GM12878 (cell line): ENCODE measurements at regions not wholly inside any gene's neighbourhood (a gene's known extent, or its start where the extent isn't known, plus 50 kb on each side); places are given as distances from the start of the nearest gene placed in this dataset.

Experiments
- ATAC-seq: fragments of 200-7000 bp; cut with Tn5 transposase; 3 replicates; pipeline ENCODE4 v1.9.1; 2020; ENCODE audit warnings: mild to moderate bottlenecking, moderate library complexity
- BruUV-seq: library from RNA; stranded (reverse); fragments of 400-500 nt; replicated peaks from 2 replicates; lab custom pipeline; 2021; lab: Mats Ljungman, UMichigan
- CTCF ChIA-PET: fragments of 300-600 bp; sonication (Branson Sonifier 250); formaldehyde crosslinking; extraction: SDS; loops from one replicate; lab custom pipeline; 2021; ENCODE audit warnings: inconsistent platforms; lab: Yijun Ruan, JAX
- POLR2A ChIA-PET: fragments of 350-600 bp; formaldehyde crosslinking; extraction: SDS; loops from one replicate; lab custom pipeline; 2021; ENCODE audit warnings: inconsistent platforms; lab: Charles Lee
- RAD21 ChIA-PET: fragments of 300-600 bp; sonication (Branson Sonifier 250); formaldehyde crosslinking; loops from one replicate; lab custom pipeline; 2023; ENCODE audit warnings: antibody characterized with exemption; ENCODE audit not compliant: unreplicated experiment; lab: Charles Lee
- SMC1A ChIA-PET: fragments of 300-600 bp; sonication (Branson Sonifier 250); formaldehyde crosslinking; loops from one replicate; lab custom pipeline; 2023; ENCODE audit not compliant: unreplicated experiment, uncharacterized antibody; lab: Charles Lee
- DNase-seq: peaks from one replicate; pipeline ENCODE4 v3.0.0-alpha.2; 2011; ENCODE audit warnings: low read depth, low spot score
- FAIRE-seq: peaks from 3 replicates; lab custom pipeline; 2011; peaks lifted over from hg19 to GRCh38; lab: Jason Lieb, UNC
- H2AFZ ChIP-seq: 2 replicates; pipeline ENCODE4 v1.6.0; 2011; ENCODE audit warnings: low read depth, low read length, control low read depth; ENCODE audit not compliant: control insufficient read depth
- H3K27ac ChIP-seq: 2 replicates; pipeline ENCODE4 v1.5.1; 2011; ENCODE audit warnings: control low read depth; ENCODE audit not compliant: control insufficient read depth, insufficient read depth
- H3K27me3 ChIP-seq, 2 experiments: replicated peaks in 1 of 2; 2 replicates each; pipeline versions ENCODE4 v1.6.0 to v1.6.1; 2011; ENCODE audit warnings: low read length in 1 of 2; ENCODE audit not compliant: control insufficient read depth in 2 of 2, insufficient read depth in 2 of 2
- H3K36me3 ChIP-seq, 2 experiments: 2 replicates each; pipeline ENCODE4 v1.5.1; 2011; ENCODE audit warnings: low read length in 1 of 2; ENCODE audit not compliant: control insufficient read depth in 2 of 2, insufficient read depth in 2 of 2
- H3K4me1 ChIP-seq: 2 replicates; pipeline ENCODE4 v1.6.1; 2011; ENCODE audit warnings: mild to moderate bottlenecking, low read length, moderate library complexity, mixed read lengths; ENCODE audit not compliant: control insufficient read depth, insufficient read depth
- H3K4me2 ChIP-seq: 2 replicates; pipeline ENCODE4 v1.6.0; 2011; ENCODE audit warnings: control low read depth; ENCODE audit not compliant: control insufficient read depth, insufficient read depth
- H3K4me3 ChIP-seq: fragments of 200-600 bp; sonication (generic); 2 replicates; pipeline ENCODE4 v1.5.1; 2016
- H3K79me2 ChIP-seq: 2 replicates; pipeline ENCODE4 v1.6.0; 2011; ENCODE audit warnings: low read length; ENCODE audit not compliant: control insufficient read depth, insufficient read depth
- H3K9ac ChIP-seq: 2 replicates; pipeline ENCODE4 v1.8.0; 2011; ENCODE audit warnings: low read length, control low read depth, mixed read lengths; ENCODE audit not compliant: control insufficient read depth, insufficient read depth
- H3K9me3 ChIP-seq: replicated peaks from 3 replicates; pipeline ENCODE4 v1.5.1; 2011; ENCODE audit warnings: mild to moderate bottlenecking, low read length; ENCODE audit not compliant: control insufficient read depth, insufficient read depth
- H4K20me1 ChIP-seq: 2 replicates; pipeline ENCODE4 v1.6.0; 2011; ENCODE audit not compliant: control insufficient read depth, insufficient read depth
- EED ChIP-seq: sonication (generic); IDR thresholded peaks from 2 replicates; pipeline ENCODE4 v1.6.1; 2016; ENCODE audit warnings: antibody characterized with exemption, low read depth
- EP300 ChIP-seq, 2 experiments: fragments of 150-350 bp in 1 of 2; IDR thresholded peaks; 2 replicates each; pipeline ENCODE4 v1.6.1; 2011 to 2012; ENCODE audit warnings: low read depth in 2 of 2, low read length in 2 of 2, borderline replicate concordance in 1 of 2, improper control_type of control experiment in 1 of 2, inconsistent platforms in 1 of 2; ENCODE audit not compliant: control insufficient read depth in 1 of 2
- ESRRA ChIP-seq: IDR thresholded peaks from 2 replicates; pipeline ENCODE4 v1.6.1; 2012; ENCODE audit warnings: mild to moderate bottlenecking, low read length, improper control_type of control experiment
- HDGF ChIP-seq: fragments of 450-650 bp; IDR thresholded peaks from 2 replicates; pipeline ENCODE4 v1.6.1; 2016; ENCODE audit warnings: antibody characterized with exemption
- MTA3 ChIP-seq: IDR thresholded peaks from 2 replicates; pipeline ENCODE4 v1.6.1; 2012; ENCODE audit warnings: low read length, inconsistent platforms, borderline replicate concordance
- MYC ChIP-seq: IDR thresholded peaks from 2 replicates; pipeline ENCODE4 v1.6.1; 2011; ENCODE audit warnings: mild to moderate bottlenecking, low read length, moderate library complexity, inconsistent platforms; ENCODE audit not compliant: insufficient read depth, insufficient replicate concordance, insufficient read length, severe bottlenecking
- NFYA ChIP-seq: IDR thresholded peaks from 2 replicates; pipeline ENCODE4 v1.6.1; 2011; ENCODE audit warnings: low read depth, mild to moderate bottlenecking, low read length, improper control_type of control experiment, borderline replicate concordance
- NR2C2 ChIP-seq: IDR thresholded peaks from 2 replicates; pipeline ENCODE4 v1.6.1; 2011; ENCODE audit warnings: borderline replicate concordance, low read depth; ENCODE audit not compliant: control insufficient read depth, insufficient read length
- POLR2A ChIP-seq: IDR thresholded peaks from 2 replicates; pipeline ENCODE4 v1.6.1; 2011; ENCODE audit warnings: low read depth, mild to moderate bottlenecking, low read length
- RAD21 ChIP-seq: IDR thresholded peaks from 2 replicates; pipeline ENCODE4 v1.6.1; 2011; ENCODE audit warnings: mild to moderate bottlenecking, low read depth, low read length, moderate library complexity; ENCODE audit not compliant: insufficient read depth
- TBL1XR1 ChIP-seq: IDR thresholded peaks from 2 replicates; pipeline ENCODE4 v1.6.1; 2012; ENCODE audit warnings: low read depth, low read length, improper control_type of control experiment
- WGBS: methylation state at CpG from one replicate; pipeline ENCODE4 v1.1.6; 2016; ENCODE audit warnings: low lambda C conversion rate; ENCODE audit not compliant: insufficient replicate concordance, insufficient coverage; ENCODE audit errors: missing lambda C conversion rate; 5-methylcytosine and 5-hydroxymethylcytosine counted together
- in situ Hi-C: fragments of 300-500 bp; cut with MboI; formaldehyde crosslinking; loops from 9 replicates; pipeline ENCODE4 v1.14.3; 2018; ENCODE audit warnings: mixed read lengths
- intact Hi-C: fragments of 100-400 bp; cut with micrococcal nuclease; formaldehyde crosslinking; loops from one replicate; pipeline ENCODE4 v1.14.2; 2022; ENCODE audit not compliant: unreplicated experiment
- TF ChIP-seq, protein P1 (sequence below): fragments of 150-350 bp; IDR thresholded peaks from 2 replicates; pipeline ENCODE4 v1.6.1; 2014; ENCODE audit warnings: mild to moderate bottlenecking, low read depth, low read length
- TF ChIP-seq, protein P2 (sequence below): IDR thresholded peaks from 2 replicates; pipeline ENCODE4 v1.6.1; 2012; ENCODE audit warnings: low read depth, low read length, improper control_type of control experiment
- TF ChIP-seq, protein P3 (sequence below): fragments of 450-650 bp; formaldehyde crosslinking; IDR thresholded peaks from 2 replicates; pipeline ENCODE4 v1.4.0; 2022; ENCODE audit warnings: mild to moderate bottlenecking, moderate library complexity
- TF ChIP-seq, protein P4 (sequence below): fragments of 450-650 bp; conservative IDR thresholded peaks from 2 replicates; pipeline ENCODE4 v1.6.1; 2017; ENCODE audit warnings: mild to moderate bottlenecking, moderate library complexity

DNA sequence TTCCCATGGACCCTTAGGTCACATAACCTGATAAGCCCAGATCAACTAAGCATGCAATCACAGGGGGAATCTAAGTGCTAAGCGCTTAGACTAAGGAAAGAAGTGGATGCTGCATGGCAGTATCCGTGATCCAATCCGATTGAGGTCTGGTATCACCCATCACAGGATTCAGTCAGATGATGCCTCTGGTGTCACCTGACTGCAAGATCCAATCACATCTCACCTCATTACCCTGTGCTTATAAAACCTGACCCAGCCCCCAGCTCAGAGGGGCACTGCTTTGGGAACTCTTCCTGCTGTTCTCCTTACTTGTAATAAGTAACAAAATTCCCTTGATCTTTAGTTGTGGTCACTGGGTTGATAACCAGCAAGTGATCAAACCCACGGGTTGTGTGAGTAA, 84.7 kb upstream of the TMEM168 start:
- SMC1A ChIA-PET: interaction anchor here (0.6 kb wide), 1 partner anchor 121 kb away, joined by 3 read pairs; no protein-coding TSS in a partner anchor
- in situ Hi-C loops (loop anchor here (25.0 kb wide), 1 partner anchor 1113 kb away; no protein-coding TSS in a partner anchor), intact Hi-C loops (no loop called here)
- H3K27me3 ChIP-seq: no peaks in the 10 kb centered on the region
- no peak overlapping the region for H3K4me2 ChIP-seq
- H3K4me1 ChIP-seq: peaks cover 5% of the 10 kb centered on the region; the same call in 1 of the 2 replicates
- TF ChIP-seq, protein P1, sequence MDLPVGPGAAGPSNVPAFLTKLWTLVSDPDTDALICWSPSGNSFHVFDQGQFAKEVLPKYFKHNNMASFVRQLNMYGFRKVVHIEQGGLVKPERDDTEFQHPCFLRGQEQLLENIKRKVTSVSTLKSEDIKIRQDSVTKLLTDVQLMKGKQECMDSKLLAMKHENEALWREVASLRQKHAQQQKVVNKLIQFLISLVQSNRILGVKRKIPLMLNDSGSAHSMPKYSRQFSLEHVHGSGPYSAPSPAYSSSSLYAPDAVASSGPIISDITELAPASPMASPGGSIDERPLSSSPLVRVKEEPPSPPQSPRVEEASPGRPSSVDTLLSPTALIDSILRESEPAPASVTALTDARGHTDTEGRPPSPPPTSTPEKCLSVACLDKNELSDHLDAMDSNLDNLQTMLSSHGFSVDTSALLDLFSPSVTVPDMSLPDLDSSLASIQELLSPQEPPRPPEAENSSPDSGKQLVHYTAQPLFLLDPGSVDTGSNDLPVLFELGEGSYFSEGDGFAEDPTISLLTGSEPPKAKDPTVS: no peak
- TF ChIP-seq MTA3: no peak
- TF ChIP-seq NR2C2: no peak
- TF ChIP-seq, protein P2, sequence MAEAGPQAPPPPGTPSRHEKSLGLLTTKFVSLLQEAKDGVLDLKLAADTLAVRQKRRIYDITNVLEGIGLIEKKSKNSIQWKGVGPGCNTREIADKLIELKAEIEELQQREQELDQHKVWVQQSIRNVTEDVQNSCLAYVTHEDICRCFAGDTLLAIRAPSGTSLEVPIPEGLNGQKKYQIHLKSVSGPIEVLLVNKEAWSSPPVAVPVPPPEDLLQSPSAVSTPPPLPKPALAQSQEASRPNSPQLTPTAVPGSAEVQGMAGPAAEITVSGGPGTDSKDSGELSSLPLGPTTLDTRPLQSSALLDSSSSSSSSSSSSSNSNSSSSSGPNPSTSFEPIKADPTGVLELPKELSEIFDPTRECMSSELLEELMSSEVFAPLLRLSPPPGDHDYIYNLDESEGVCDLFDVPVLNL: no peak
- no peak for TF ChIP-seq NFYA
- no peak for TF ChIP-seq ESRRA
- no peak for TF ChIP-seq HDGF
- no peak for TF ChIP-seq MYC
- TF ChIP-seq, protein P3, sequence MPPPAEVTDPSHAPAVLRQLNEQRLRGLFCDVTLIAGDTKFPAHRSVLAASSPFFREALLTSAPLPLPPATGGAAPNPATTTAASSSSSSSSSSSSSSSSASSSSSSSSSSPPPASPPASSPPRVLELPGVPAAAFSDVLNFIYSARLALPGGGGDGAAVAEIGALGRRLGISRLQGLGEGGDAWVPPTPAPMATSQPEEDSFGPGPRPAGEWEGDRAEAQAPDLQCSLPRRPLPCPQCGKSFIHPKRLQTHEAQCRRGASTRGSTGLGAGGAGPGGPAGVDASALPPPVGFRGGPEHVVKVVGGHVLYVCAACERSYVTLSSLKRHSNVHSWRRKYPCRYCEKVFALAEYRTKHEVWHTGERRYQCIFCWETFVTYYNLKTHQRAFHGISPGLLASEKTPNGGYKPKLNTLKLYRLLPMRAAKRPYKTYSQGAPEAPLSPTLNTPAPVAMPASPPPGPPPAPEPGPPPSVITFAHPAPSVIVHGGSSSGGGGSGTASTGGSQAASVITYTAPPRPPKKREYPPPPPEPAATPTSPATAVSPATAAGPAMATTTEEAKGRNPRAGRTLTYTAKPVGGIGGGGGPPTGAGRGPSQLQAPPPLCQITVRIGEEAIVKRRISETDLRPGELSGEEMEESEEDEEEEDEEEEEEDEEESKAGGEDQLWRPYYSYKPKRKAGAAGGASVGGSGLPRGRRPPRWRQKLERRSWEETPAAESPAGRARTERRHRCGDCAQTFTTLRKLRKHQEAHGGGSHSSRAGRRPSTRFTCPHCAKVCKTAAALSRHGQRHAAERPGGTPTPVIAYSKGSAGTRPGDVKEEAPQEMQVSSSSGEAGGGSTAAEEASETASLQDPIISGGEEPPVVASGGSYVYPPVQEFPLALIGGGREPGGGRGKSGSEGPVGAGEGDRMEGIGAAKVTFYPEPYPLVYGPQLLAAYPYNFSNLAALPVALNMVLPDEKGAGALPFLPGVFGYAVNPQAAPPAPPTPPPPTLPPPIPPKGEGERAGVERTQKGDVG (CRISPR knock-in tag): no peak
- TF ChIP-seq TBL1XR1: no peak
- TF ChIP-seq, protein P4, sequence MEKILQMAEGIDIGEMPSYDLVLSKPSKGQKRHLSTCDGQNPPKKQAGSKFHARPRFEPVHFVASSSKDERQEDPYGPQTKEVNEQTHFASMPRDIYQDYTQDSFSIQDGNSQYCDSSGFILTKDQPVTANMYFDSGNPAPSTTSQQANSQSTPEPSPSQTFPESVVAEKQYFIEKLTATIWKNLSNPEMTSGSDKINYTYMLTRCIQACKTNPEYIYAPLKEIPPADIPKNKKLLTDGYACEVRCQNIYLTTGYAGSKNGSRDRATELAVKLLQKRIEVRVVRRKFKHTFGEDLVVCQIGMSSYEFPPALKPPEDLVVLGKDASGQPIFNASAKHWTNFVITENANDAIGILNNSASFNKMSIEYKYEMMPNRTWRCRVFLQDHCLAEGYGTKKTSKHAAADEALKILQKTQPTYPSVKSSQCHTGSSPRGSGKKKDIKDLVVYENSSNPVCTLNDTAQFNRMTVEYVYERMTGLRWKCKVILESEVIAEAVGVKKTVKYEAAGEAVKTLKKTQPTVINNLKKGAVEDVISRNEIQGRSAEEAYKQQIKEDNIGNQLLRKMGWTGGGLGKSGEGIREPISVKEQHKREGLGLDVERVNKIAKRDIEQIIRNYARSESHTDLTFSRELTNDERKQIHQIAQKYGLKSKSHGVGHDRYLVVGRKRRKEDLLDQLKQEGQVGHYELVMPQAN: no peak
- no peak for TF ChIP-seq EED
- no peak for TF ChIP-seq EP300 (IDR thresholded peaks at IDR 0.05; ENCODE audit: borderline replicate concordance in 1 of 2, control insufficient read depth in 1 of 2, low read depth in 2 of 2, low read length in 2 of 2)
- TF ChIP-seq RAD21: no peak
- no peak for TF ChIP-seq POLR2A
- H3K9me3 ChIP-seq: peaks cover 7% of the 10 kb centered on the region; the same call in 2 of the 3 replicates
- H2AFZ ChIP-seq: no peak overlapping the region
- CTCF ChIA-PET: interaction anchor here (1.5 kb wide), 1 partner anchor 85 kb away, joined by 3 read pairs; the partner anchor contains the start of gene TMEM168
- H3K27ac ChIP-seq: no peak overlapping the region
- H4K20me1 ChIP-seq: no peaks in the 10 kb centered on the region
- H3K79me2 ChIP-seq: no peaks in the 10 kb centered on the region
- no peak for ATAC-seq
- DNase-seq: no peak
- no peak overlapping the region for H3K9ac ChIP-seq
- H3K4me3 ChIP-seq: no peak overlapping the region
- WGBS: 99% methylated on average over 4 of the region's 4 CpGs
- POLR2A ChIA-PET: no interaction called here
- RAD21 ChIA-PET: no interaction called here
- no peak for FAIRE-seq
- no peaks in the 10 kb centered on the region for H3K36me3 ChIP-seq
- BruUV-seq: no TSS peak
